H1 (cell line): ENCODE measurements at regions not wholly inside any gene's neighbourhood (a gene's known extent, or its start where the extent isn't known, plus 50 kb on each side); places are given as distances from the start of the nearest gene placed in this dataset.

Source experiments
- CHD7 ChIP-seq: fragments of 300-600 bp; sonication (generic); IDR thresholded peaks from 2 replicates; pipeline ENCODE4 v1.7.1; 2012; ENCODE audit warnings: low read length, moderate library complexity, mild to moderate bottlenecking, inconsistent platforms; ENCODE audit not compliant: insufficient replicate concordance
- E2F6 ChIP-seq: IDR thresholded peaks from 2 replicates; pipeline ENCODE4 v1.6.1; 2012; ENCODE audit warnings: inconsistent platforms
- SUZ12 ChIP-seq: fragments of 200-600 bp; sonication (generic); IDR thresholded peaks from 2 replicates; pipeline ENCODE4 v1.6.1; 2012; ENCODE audit warnings: mild to moderate bottlenecking, inconsistent platforms, low read length, moderate library complexity, mixed read lengths

- TF ChIP-seq CHD7 (no peak), E2F6 (no peak), SUZ12 (no peak)
Observed at GRCh38 chr7:21374134-21374533, 53.7 kb upstream of the SP4 start (continued).
